Fibroblast of skin of left quadriceps (primary cell): ENCODE measurements at regions not wholly inside any gene's neighbourhood (a gene's known extent, or its start where the extent isn't known, plus 50 kb on each side); places are given as distances from the start of the nearest gene placed in this dataset.
A peak's percentile ranks its signal among the peaks of the same experiment; 100 is the strongest.

Experiments
- DNase-seq, 2 experiments: peaks; one replicate each; pipeline ENCODE4 v3.0.0-alpha.2; 2013; ENCODE audit warnings: low read depth in 2 of 2

- no peak for DNase-seq
These were observed 130.5 kb upstream of the MCTP2 start for GRCh38 chr15:94100863-94101262.

GRCh38 chr15:94099574-94099960 lies 131.8 kb upstream of the MCTP2 start:
- no peak for DNase-seq

GRCh38 chr15:94098921-94099573 lies 132.3 kb upstream of the MCTP2 start:
- DNase-seq: peak; percentile 72 to 73

- peak; percentile 58 to 60 for DNase-seq
These were observed 133.8 kb upstream of the MCTP2 start for GRCh38 chr15:94097552-94097951.

- DNase-seq: no peak
These were observed 137.1 kb upstream of the MCTP2 start for GRCh38 chr15:94094310-94094709.

- peak in 1 of 2 experiments; percentile 62 for DNase-seq
These were observed 145.0 kb upstream of the MCTP2 start for GRCh38 chr15:94086341-94086740.

- DNase-seq: peak; percentile 94 to 95
These were observed 147.8 kb upstream of the MCTP2 start for GRCh38 chr15:94083467-94084052.

- DNase-seq: no peak
These were observed 149.5 kb upstream of the MCTP2 start for GRCh38 chr15:94081829-94082228.

- no peak for DNase-seq
These were observed 150.3 kb upstream of the MCTP2 start for GRCh38 chr15:94080989-94081605.

- DNase-seq: peak; percentile 63 to 71
These were observed 150.9 kb upstream of the MCTP2 start for GRCh38 chr15:94080416-94080815.

GRCh38 chr15:94079968-94080367 lies 151.4 kb upstream of the MCTP2 start:
- DNase-seq: no peak

- DNase-seq: no peak
These were observed 151.9 kb upstream of the MCTP2 start for GRCh38 chr15:94079459-94079858.

- DNase-seq: no peak
These were observed 153.4 kb upstream of the MCTP2 start for GRCh38 chr15:94077938-94078337.

GRCh38 chr15:94075349-94075748 lies 156.0 kb upstream of the MCTP2 start:
- no peak for DNase-seq

GRCh38 chr15:94070356-94071295 lies 160.7 kb upstream of the MCTP2 start:
- DNase-seq: peak; percentile 65 to 66

- DNase-seq: no peak
These were observed 161.5 kb upstream of the MCTP2 start for GRCh38 chr15:94069844-94070243.

- DNase-seq: no peak
These were observed 164.6 kb upstream of the MCTP2 start for GRCh38 chr15:94066811-94067210.

- no peak for DNase-seq
These were observed 165.3 kb upstream of the MCTP2 start for GRCh38 chr15:94066046-94066445.

GRCh38 chr15:94064676-94065313 lies 166.6 kb upstream of the MCTP2 start:
- DNase-seq: no peak

- no peak for DNase-seq
These were observed 170.3 kb upstream of the MCTP2 start for GRCh38 chr15:94061041-94061440.

- no peak for DNase-seq
These were observed 172.3 kb upstream of the MCTP2 start for GRCh38 chr15:94059013-94059587.
